Smooth muscle cell (in vitro differentiated cells): ENCODE measurements at regions not wholly inside any gene's neighbourhood (a gene's known extent, or its start where the extent isn't known, plus 50 kb on each side); places are given as distances from the start of the nearest gene placed in this dataset.

Experiments used
- DNase-seq: peaks from one replicate; lab custom pipeline; 2025; ENCODE audit not compliant: unreplicated experiment; lab: John Stamatoyannopoulos, UW
- H2AFZ ChIP-seq: fragments of 200-600 bp; sonication (generic); 2 replicates; pipeline ENCODE4 v1.6.0; 2016; ENCODE audit warnings: antibody characterized with exemption, low read depth, mild to moderate bottlenecking
- H3F3A ChIP-seq: fragments of 200-600 bp; sonication (generic); 2 replicates; pipeline ENCODE4 v1.6.0; 2017; ENCODE audit warnings: antibody characterized with exemption, low read depth
- H3K27ac ChIP-seq: fragments of 200-600 bp; sonication (generic); 2 replicates; pipeline ENCODE4 v1.5.1; 2016; ENCODE audit warnings: low read depth, mild to moderate bottlenecking
- H3K27me3 ChIP-seq: fragments of 200-600 bp; sonication (generic); 2 replicates; pipeline ENCODE4 v1.6.1; 2016; ENCODE audit warnings: low read depth, mild to moderate bottlenecking
- H3K36me3 ChIP-seq: fragments of 200-600 bp; sonication (generic); 2 replicates; pipeline ENCODE4 v1.5.1; 2016; ENCODE audit warnings: low read depth
- H3K4me1 ChIP-seq: fragments of 200-600 bp; sonication (generic); 2 replicates; pipeline ENCODE4 v1.5.1; 2016; ENCODE audit warnings: low read depth
- H3K4me2 ChIP-seq: fragments of 200-600 bp; sonication (generic); 2 replicates; pipeline ENCODE4 v1.6.0; 2016; ENCODE audit warnings: mild to moderate bottlenecking
- H3K4me3 ChIP-seq: fragments of 200-600 bp; sonication (generic); 2 replicates; pipeline ENCODE4 v1.5.1; 2016; ENCODE audit warnings: mild to moderate bottlenecking
- H3K79me2 ChIP-seq: fragments of 200-600 bp; sonication (generic); 2 replicates; pipeline ENCODE4 v1.6.0; 2016; ENCODE audit warnings: low read depth, mild to moderate bottlenecking
- H3K9ac ChIP-seq: fragments of 200-600 bp; sonication (generic); 2 replicates; pipeline ENCODE4 v1.6.0; 2016; ENCODE audit warnings: low read depth
- H3K9me3 ChIP-seq: fragments of 200-600 bp; sonication (generic); replicated peaks from 2 replicates; pipeline ENCODE4 v1.5.1; 2016; ENCODE audit warnings: low read depth
- H4K20me1 ChIP-seq: fragments of 200-600 bp; sonication (generic); 2 replicates; pipeline ENCODE4 v1.6.0; 2016; ENCODE audit warnings: low read depth
- CTCF ChIP-seq: fragments of 200-600 bp; sonication (generic); IDR thresholded peaks from 2 replicates; pipeline ENCODE4 v1.5.1; 2017; ENCODE audit warnings: borderline replicate concordance, mild to moderate bottlenecking, antibody characterized with exemption; ENCODE audit not compliant: insufficient read depth, poor library complexity, severe bottlenecking
- WGBS: methylation state at CpG from one replicate; pipeline ENCODE4 v1.1.7; 2016; ENCODE audit warnings: low lambda C conversion rate; 5-methylcytosine and 5-hydroxymethylcytosine counted together

- DNase-seq, result no peak
- no peaks in the 10 kb centered on the region for H3K36me3 ChIP-seq
- no peak overlapping the region for H3K9ac ChIP-seq
- H3K9me3 ChIP-seq, result no peaks in the 10 kb centered on the region
- no peaks in the 10 kb centered on the region for H4K20me1 ChIP-seq
- no peaks in the 10 kb centered on the region for H3K79me2 ChIP-seq
- no peaks in the 10 kb centered on the region for H3F3A ChIP-seq
- H3K27me3 ChIP-seq, result no peaks in the 10 kb centered on the region
- no peak for TF ChIP-seq CTCF
- no peak overlapping the region for H3K4me3 ChIP-seq
- H3K27ac ChIP-seq, result no peak overlapping the region
- no peak overlapping the region for H3K4me2 ChIP-seq
- H3K4me1 ChIP-seq, result no peaks in the 10 kb centered on the region
- no peak overlapping the region for H2AFZ ChIP-seq
Observed at GRCh38 chr4:35835893-35836292, 408.4 kb downstream of the ARAP2 start.

GRCh38 chr4:35836596-35836995 is 407.7 kb downstream of the ARAP2 start:
- Histone ChIP-seq H2AFZ (no peak overlapping the region), H3F3A (no peaks in the 10 kb centered on the region), H3K9ac (no peak overlapping the region), H3K27ac (no peak overlapping the region), H3K36me3 (no peaks in the 10 kb centered on the region), H3K4me3 (no peak overlapping the region), H3K27me3 (no peaks in the 10 kb centered on the region), H3K4me2 (no peak overlapping the region), H3K9me3 (no peaks in the 10 kb centered on the region), H4K20me1 (no peaks in the 10 kb centered on the region), H3K4me1 (no peaks in the 10 kb centered on the region), H3K79me2 (no peaks in the 10 kb centered on the region)
- DNase-seq, result no peak
- TF ChIP-seq CTCF, result no peak

GRCh38 chr4:35867057-35867456 is 377.3 kb downstream of the ARAP2 start:
- DNase-seq, result no peak
- H3K36me3 ChIP-seq, result no peaks in the 10 kb centered on the region
- TF ChIP-seq CTCF, result no peak

GRCh38 chr4:35872273-35872672 is 372.0 kb downstream of the ARAP2 start:
- H3K9me3 ChIP-seq, result no peaks in the 10 kb centered on the region
- no peak overlapping the region for H3K4me2 ChIP-seq
- H4K20me1 ChIP-seq, result no peaks in the 10 kb centered on the region
- H3K9ac ChIP-seq, result no peak overlapping the region
- no peaks in the 10 kb centered on the region for H3K27me3 ChIP-seq
- H3K79me2 ChIP-seq, result no peaks in the 10 kb centered on the region
- DNase-seq, result no peak
- TF ChIP-seq CTCF, result no peak
- H3K4me3 ChIP-seq, result no peak overlapping the region
- no peak overlapping the region for H2AFZ ChIP-seq
- no peak overlapping the region for H3K27ac ChIP-seq
- H3K36me3 ChIP-seq, result no peaks in the 10 kb centered on the region
- H3F3A ChIP-seq, result no peaks in the 10 kb centered on the region
- WGBS, result 93% methylated on average over 1 of the region's 1 CpG
- H3K4me1 ChIP-seq, result no peaks in the 10 kb centered on the region

More at GRCh38 chr4:35867057-35867456, 377.3 kb downstream of the ARAP2 start:
- H3K9me3 ChIP-seq, result no peaks in the 10 kb centered on the region
- H3K27me3 ChIP-seq, result no peaks in the 10 kb centered on the region
- H3F3A ChIP-seq, result no peaks in the 10 kb centered on the region
- H4K20me1 ChIP-seq, result no peaks in the 10 kb centered on the region
- H3K4me2 ChIP-seq, result no peak overlapping the region
- H3K4me3 ChIP-seq, result no peak overlapping the region
- H3K4me1 ChIP-seq, result no peaks in the 10 kb centered on the region
- no peak overlapping the region for H2AFZ ChIP-seq
- no peak overlapping the region for H3K9ac ChIP-seq
- no peaks in the 10 kb centered on the region for H3K79me2 ChIP-seq
- H3K27ac ChIP-seq, result no peak overlapping the region
